GM23338 (cell line): ENCODE measurements at regions not wholly inside any gene's neighbourhood (a gene's known extent, or its start where the extent isn't known, plus 50 kb on each side); places are given as distances from the start of the nearest gene placed in this dataset.

Source experiments
- CREB1 ChIP-seq: fragments of 250-450 bp; sonication (Bioruptor Pico); IDR thresholded peaks from 2 replicates; pipeline ENCODE4 v1.5.0; 2020; ENCODE audit warnings: low read depth, mild to moderate bottlenecking, moderate library complexity
- CTCF ChIP-seq, 2 experiments: fragments of 200-600 bp in 1 of 2; sonication (generic) in 1 of 2; conservative IDR thresholded peaks; 2 replicates each; pipeline versions ENCODE4 v1.5.1 to v1.6.1; 2016 to 2017; ENCODE audit warnings: antibody characterized with exemption in 2 of 2, low read depth in 2 of 2, mild to moderate bottlenecking in 2 of 2, moderate library complexity in 1 of 2
- REST ChIP-seq: IDR thresholded peaks from one replicate; pipeline ENCODE4 v1.6.1; 2018; ENCODE audit warnings: antibody characterized with exemption; ENCODE audit not compliant: unreplicated experiment

- TF ChIP-seq CTCF (conservative IDR thresholded peaks at IDR 0.05; ENCODE audit: low read depth in 2 of 2), result no peak
- TF ChIP-seq CREB1, result no peak
- no peak for TF ChIP-seq REST
Measured at GRCh38 chr12:46553266-46553665, 180.7 kb upstream of the SLC38A2 start.
